ENCODE measurements at regions not wholly inside any gene's neighbourhood (a gene's known extent, or its start where the extent isn't known, plus 50 kb on each side); places are given as distances from the start of the nearest gene placed in this dataset.

GRCh38 chr18:54774423-54774822 is 53.9 kb upstream of the RAB27B start:
- Histone ChIP-seq H3K9me3 (ENCODE audit: insufficient read depth in 2 of 2, low read depth in 1 of 2, low read length in 1 of 2) (no peaks in the 10 kb centered on the region), H3K23me2 (ENCODE audit: low read depth, low read length) (no peaks in the 10 kb centered on the region), H2BK15ac (ENCODE audit: low read length) (no peak overlapping the region), H3K36me3 (ENCODE audit: control insufficient read depth in 2 of 4, insufficient read depth in 4 of 4, low read length in 3 of 4) (no peaks in the 10 kb centered on the region), H3K27me3 (replicated peaks in 1 of 4; ENCODE audit: control insufficient read depth in 3 of 4, extremely low read depth in 1 of 4, insufficient read depth in 3 of 4, low read length in 3 of 4) (no peaks in the 10 kb centered on the region), H3K79me2 (ENCODE audit: control insufficient read depth in 1 of 2, insufficient read depth in 2 of 2, low read length in 2 of 2) (no peaks in the 10 kb centered on the region), H2BK5ac (ENCODE audit: low read depth, low read length) (no peak overlapping the region), H3K4me1 (replicated peaks in 1 of 4; ENCODE audit: control insufficient read depth in 3 of 4, insufficient read depth in 4 of 4, low read length in 3 of 4) (no peaks in the 10 kb centered on the region), H3K4ac (replicated peaks; ENCODE audit: insufficient read length, low read depth, low read length) (no peak overlapping the region), H2AFZ (ENCODE audit: low read length) (no peak overlapping the region), H2BK12ac (ENCODE audit: low read depth, low read length) (no peak overlapping the region), H3K27ac (ENCODE audit: low read depth, low read length) (no peak overlapping the region), H3K4me2 (ENCODE audit: insufficient read depth in 1 of 2, low read depth in 2 of 2, low read length in 2 of 2) (no peak overlapping the region), H4K20me1 (replicated peaks in 1 of 2; ENCODE audit: control insufficient read depth in 1 of 2, insufficient read depth in 2 of 2, low read length in 2 of 2) (no peaks in the 10 kb centered on the region), H3K18ac (ENCODE audit: extremely low read depth, low read length) (no peak overlapping the region), H2AK5ac (ENCODE audit: low read depth, low read length) (no peak overlapping the region), H2BK20ac (ENCODE audit: low read length) (no peak overlapping the region), H2BK120ac (replicated peaks; ENCODE audit: low read depth, low read length) (no peak overlapping the region), H3K4me3 (ENCODE audit: extremely low read depth in 1 of 4, insufficient read depth in 2 of 4, low read depth in 3 of 4, low read length in 4 of 4) (no peak overlapping the region), H3K79me1 (ENCODE audit: low read depth, low read length) (no peaks in the 10 kb centered on the region), H4K8ac (ENCODE audit: extremely low read depth, insufficient read depth, low read length) (no peak overlapping the region), H4K91ac (replicated peaks; ENCODE audit: insufficient read length, low read length) (no peak overlapping the region), H3K23ac (ENCODE audit: insufficient read length) (no peak overlapping the region), H4K5ac (ENCODE audit: insufficient read length, low read depth, low read length) (no peak overlapping the region), H3K14ac (ENCODE audit: insufficient read length) (no peak overlapping the region), H3K9ac (replicated peaks in 1 of 4; ENCODE audit: extremely low read depth in 1 of 4, low read depth in 3 of 4, low read length in 3 of 4) (no peak overlapping the region), H3K56ac (replicated peaks; ENCODE audit: insufficient read length, low read depth, low read length) (no peak overlapping the region)
- FAIRE-seq (no peak), DNase-seq (ENCODE audit: low read depth in 1 of 2, low spot score in 2 of 2) (no peak)
- ChIA-PET CTCF (ENCODE audit: partially characterized antibody) (interaction anchor here (0.7 to 1.5 kb wide), 6 partner anchors 14 to 185 kb away, joined by 3 to 5 read pairs (median 4); no protein-coding TSS in a partner anchor), POLR2A (ENCODE audit: partially characterized antibody) (no interaction called here)
- TF ChIP-seq E2F6 (IDR thresholded peaks at IDR 0.05) (no peak), RFX5 (IDR thresholded peaks at IDR 0.05; ENCODE audit: borderline replicate concordance, low read depth, low read length) (no peak), CTBP2 (IDR thresholded peaks at IDR 0.05; ENCODE audit: borderline replicate concordance, insufficient read depth, insufficient read length, low read length) (no peak), SIX5 (IDR thresholded peaks at IDR 0.05; ENCODE audit: low read depth, low read length) (no peak), NRF1 (IDR thresholded peaks at IDR 0.05; ENCODE audit: low read depth, low read length) (no peak)

Measured in H1 (cell line).